KBM-7 (cell line): ENCODE measurements at regions not wholly inside any gene's neighbourhood (a gene's known extent, or its start where the extent isn't known, plus 50 kb on each side); places are given as distances from the start of the nearest gene placed in this dataset.
A peak's percentile ranks its signal among the peaks of the same experiment; 100 is the strongest.

Source experiments
- DNase-seq: peaks from one replicate; pipeline ENCODE4 v3.0.0-alpha.2; 2015
- in situ Hi-C: fragments of 300-500 bp; cut with MboI; formaldehyde crosslinking; loops from 2 replicates; pipeline ENCODE4 v1.14.3; 2020; ENCODE audit warnings: low sequenced_read_pairs, low pct_unique_long_range_greater_than_20kb, mixed read lengths

- no peak for DNase-seq
- in situ Hi-C loops = loop anchor here (25.0 kb wide), 1 partner anchor 675 kb away; no protein-coding TSS in a partner anchor
Observed at GRCh38 chr7:17661982-17662585, 278.2 kb downstream of the SNX13 start.

GRCh38 chr7:17663061-17663675 is 277.1 kb downstream of the SNX13 start:
- DNase-seq = no peak
- in situ Hi-C loops = loop anchor here (25.0 kb wide), 1 partner anchor 676 kb away; no protein-coding TSS in a partner anchor

GRCh38 chr7:17665029-17665428 is 275.3 kb downstream of the SNX13 start:
- in situ Hi-C loops = loop anchor here (25.0 kb wide), 1 partner anchor 678 kb away; no protein-coding TSS in a partner anchor
- no peak for DNase-seq

GRCh38 chr7:17668122-17668521 is 272.2 kb downstream of the SNX13 start:
- in situ Hi-C loops = loop anchor here (25.0 kb wide), 1 partner anchor 681 kb away; no protein-coding TSS in a partner anchor
- DNase-seq = no peak

GRCh38 chr7:17669204-17669603 is 271.1 kb downstream of the SNX13 start:
- DNase-seq = no peak
- in situ Hi-C loops = loop anchor here (25.0 kb wide), 1 partner anchor 682 kb away; no protein-coding TSS in a partner anchor

GRCh38 chr7:17671956-17672355 is 268.3 kb downstream of the SNX13 start:
- in situ Hi-C loops = loop anchor here (25.0 kb wide), 1 partner anchor 685 kb away; no protein-coding TSS in a partner anchor

GRCh38 chr7:17672783-17673182 is 267.5 kb downstream of the SNX13 start:
- in situ Hi-C loops = loop anchor here (25.0 kb wide), 1 partner anchor 685 kb away; no protein-coding TSS in a partner anchor
- DNase-seq = no peak

More at GRCh38 chr7:17671956-17672355, 268.3 kb downstream of the SNX13 start:
- no peak for DNase-seq

- in situ Hi-C loops = loop anchor here (25.0 kb wide), 1 partner anchor 687 kb away; no protein-coding TSS in a partner anchor
- DNase-seq = peak; percentile 69
Observed at GRCh38 chr7:17674166-17674942, 265.9 kb downstream of the SNX13 start.

- in situ Hi-C loops = loop anchor here (25.0 kb wide), 2 partner anchors 637 to 688 kb away; no protein-coding TSS in a partner anchor
- DNase-seq = no peak
Observed at GRCh38 chr7:17674943-17675608, 265.2 kb downstream of the SNX13 start.

- in situ Hi-C loops = loop anchor here (25.0 kb wide), 1 partner anchor 635 kb away; no protein-coding TSS in a partner anchor
- DNase-seq = no peak
Observed at GRCh38 chr7:17677408-17677807, 262.9 kb downstream of the SNX13 start.

GRCh38 chr7:17678896-17679295 is 261.4 kb downstream of the SNX13 start:
- DNase-seq = no peak
- in situ Hi-C loops = loop anchor here (25.0 kb wide), 1 partner anchor 633 kb away; no protein-coding TSS in a partner anchor

- in situ Hi-C loops = loop anchor here (25.0 kb wide), 1 partner anchor 633 kb away; no protein-coding TSS in a partner anchor
- no peak for DNase-seq
Observed at GRCh38 chr7:17679458-17679857, 260.8 kb downstream of the SNX13 start.

- no peak for DNase-seq
- in situ Hi-C loops = loop anchor here (25.0 kb wide), 1 partner anchor 632 kb away; no protein-coding TSS in a partner anchor
Observed at GRCh38 chr7:17680026-17680425, 260.3 kb downstream of the SNX13 start.

GRCh38 chr7:17680943-17681351 is 259.3 kb downstream of the SNX13 start:
- in situ Hi-C loops = loop anchor here (25.0 kb wide), 1 partner anchor 631 kb away; no protein-coding TSS in a partner anchor
- peak; percentile 52 for DNase-seq

- DNase-seq = no peak
- in situ Hi-C loops = loop anchor here (25.0 kb wide), 1 partner anchor 630 kb away; no protein-coding TSS in a partner anchor
Observed at GRCh38 chr7:17681965-17682364, 258.3 kb downstream of the SNX13 start.

- in situ Hi-C loops = loop anchor here (25.0 kb wide), 1 partner anchor 630 kb away; no protein-coding TSS in a partner anchor
Observed at GRCh38 chr7:17682586-17682985, 257.7 kb downstream of the SNX13 start.

GRCh38 chr7:17685141-17685540 is 255.2 kb downstream of the SNX13 start:
- no peak for DNase-seq
- in situ Hi-C loops = loop anchor here (25.0 kb wide), 1 partner anchor 627 kb away; no protein-coding TSS in a partner anchor

More at GRCh38 chr7:17682586-17682985, 257.7 kb downstream of the SNX13 start:
- no peak for DNase-seq

- no peak for DNase-seq
- in situ Hi-C loops = loop anchor here (25.0 kb wide), 1 partner anchor 625 kb away; no protein-coding TSS in a partner anchor
Observed at GRCh38 chr7:17687361-17687760, 252.9 kb downstream of the SNX13 start.
